ENCODE measurements at regions not wholly inside any gene's neighbourhood (a gene's known extent, or its start where the extent isn't known, plus 50 kb on each side); places are given as distances from the start of the nearest gene placed in this dataset.
"Not testable (repeated sequence)": the region's sequence is repeated elsewhere in the genome, so short reads cannot be mapped to it uniquely, and the experiment has no call there.

DNA sequence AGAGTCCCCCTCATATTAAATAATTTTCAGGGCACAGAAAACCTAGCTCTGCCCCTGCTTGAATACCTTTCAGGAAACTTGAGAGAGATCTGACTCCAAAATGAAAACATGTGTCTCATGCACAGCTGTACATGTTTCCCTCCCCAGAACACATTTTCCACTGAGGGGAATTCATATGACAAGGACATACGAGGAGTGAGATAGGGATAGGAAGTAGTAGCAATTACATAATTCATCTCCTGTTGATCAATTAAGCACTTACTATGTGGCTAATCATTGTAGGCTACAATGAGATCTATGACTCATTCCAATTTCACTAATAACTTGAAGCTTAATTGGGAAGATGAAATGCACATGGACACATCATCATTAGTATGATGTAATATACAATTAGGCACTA is 302.1 kb downstream of the PCDH11X start:
- DNase-seq, result not testable (repeated sequence)

DNA sequence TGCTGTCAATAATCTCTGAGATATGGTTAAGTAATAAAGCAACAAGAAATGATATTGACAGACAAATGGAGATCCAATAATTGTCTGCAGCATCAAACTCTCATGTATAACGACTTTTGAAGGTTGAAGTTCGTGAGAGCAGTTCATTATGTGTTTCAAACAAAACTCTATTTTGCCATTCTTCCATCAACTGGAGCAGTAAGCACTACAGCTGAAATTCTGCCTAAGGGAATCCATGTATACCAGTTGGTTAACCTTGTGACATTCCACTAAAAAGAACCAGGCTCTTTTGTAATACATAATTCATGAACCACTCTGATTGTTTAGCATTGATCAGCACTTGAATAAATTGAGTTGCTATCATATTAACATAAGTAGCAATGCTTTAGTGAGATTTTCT is 311.6 kb downstream of the PCDH11X start:
- DNase-seq, result not testable (repeated sequence)

DNA sequence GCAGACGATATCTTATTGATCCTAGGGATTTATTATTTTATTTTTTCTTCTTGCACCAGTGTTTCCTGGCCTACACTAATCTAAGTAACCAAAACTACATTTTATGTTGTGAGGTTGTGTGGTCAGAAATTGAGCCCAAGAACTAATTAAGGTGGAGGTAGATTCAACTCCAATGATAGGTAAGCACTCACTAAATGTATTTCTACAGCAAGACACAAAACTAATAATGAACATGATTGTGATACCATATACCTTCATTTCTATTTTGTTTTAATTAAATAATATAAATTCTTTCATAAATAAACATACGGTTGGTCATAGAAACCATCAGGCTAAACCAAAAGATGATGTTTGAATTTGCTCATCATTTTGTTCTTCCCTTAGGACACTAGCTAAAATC is 319.0 kb downstream of the PCDH11X start:
- DNase-seq, result not testable (repeated sequence)

DNA sequence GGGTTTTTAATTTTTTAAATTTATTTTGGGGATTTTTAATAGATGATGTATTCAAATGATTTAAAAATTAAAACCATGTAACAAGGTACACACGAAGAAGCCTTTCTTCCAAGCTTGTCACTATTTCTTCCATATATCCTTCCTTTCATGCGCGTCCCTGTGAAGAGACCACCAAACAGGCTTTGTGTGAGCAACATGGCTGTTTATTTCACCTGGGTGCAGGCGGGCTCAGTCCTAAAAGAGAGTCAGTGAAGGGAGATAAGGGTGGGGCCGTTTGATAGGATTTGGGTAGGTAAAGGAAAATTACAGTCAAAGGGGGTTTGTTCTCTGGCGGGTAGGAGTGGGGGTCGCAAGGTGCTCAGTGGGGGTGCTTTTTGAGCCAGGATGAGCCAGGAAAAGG is 320.9 kb downstream of the PCDH11X start:
- DNase-seq, result not testable (repeated sequence)

DNA sequence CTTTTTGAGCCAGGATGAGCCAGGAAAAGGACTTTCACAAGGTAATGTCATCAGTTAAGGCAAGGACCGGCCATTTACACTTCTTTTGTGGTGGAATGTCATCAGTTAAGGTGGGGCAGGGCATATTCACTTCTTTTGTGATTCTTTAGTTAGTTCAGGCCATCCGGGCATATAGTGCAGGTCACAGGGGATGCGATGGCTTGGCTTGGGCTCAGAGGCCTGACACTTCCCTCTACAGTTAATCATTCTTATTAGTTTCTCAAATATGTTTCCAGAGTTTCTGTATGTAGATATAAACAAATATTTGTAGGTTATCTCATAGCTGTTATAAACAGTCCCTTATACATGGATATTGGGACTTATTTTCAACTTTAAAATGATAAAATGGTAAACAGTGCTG is 326.5 kb downstream of the PCDH11X start:
- not testable (repeated sequence) for DNase-seq

DNA sequence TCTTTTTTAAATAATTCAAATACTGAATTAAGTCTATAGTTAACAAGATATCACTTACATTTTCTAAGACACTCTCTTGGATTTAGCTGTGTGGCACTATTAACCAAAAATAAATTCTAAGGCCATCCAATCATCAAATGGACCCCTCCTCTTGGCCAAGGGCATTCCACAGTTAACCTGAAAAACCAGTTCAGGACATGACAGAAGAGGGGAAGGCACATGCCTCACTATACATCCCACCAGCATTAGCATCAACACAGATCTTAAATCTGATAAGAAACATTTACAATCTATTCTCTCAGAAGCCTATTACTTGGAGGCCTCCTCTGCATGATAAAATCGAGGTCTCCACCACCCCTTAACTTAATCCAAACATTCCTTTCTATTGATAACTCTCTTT is 327.5 kb downstream of the PCDH11X start:
- not testable (repeated sequence) for DNase-seq

DNA sequence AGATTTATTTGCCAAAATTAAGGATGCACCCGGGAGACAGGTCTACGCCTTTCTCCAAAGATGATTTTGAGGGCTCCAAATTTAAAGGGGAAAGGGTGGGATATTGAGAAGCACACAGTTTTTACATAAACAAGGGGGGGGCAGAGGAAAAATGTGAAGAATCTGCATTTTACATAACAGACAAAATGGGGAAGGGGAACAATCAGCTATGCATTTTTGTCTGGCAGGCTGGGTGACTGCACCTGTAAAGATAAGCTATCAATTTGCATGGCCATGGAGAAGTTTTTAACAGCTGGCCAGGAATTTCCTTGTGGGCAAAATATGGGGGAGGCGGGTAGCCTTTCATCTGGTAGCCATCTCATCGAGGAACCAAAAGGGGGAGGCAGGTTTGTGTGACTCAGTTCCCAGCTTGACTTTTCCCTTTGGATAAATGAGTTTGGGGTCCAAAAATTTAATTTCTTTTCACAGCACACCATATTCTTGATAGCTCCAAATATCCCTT is 331.3 kb downstream of the PCDH11X start:
- not testable (repeated sequence) for DNase-seq

DNA sequence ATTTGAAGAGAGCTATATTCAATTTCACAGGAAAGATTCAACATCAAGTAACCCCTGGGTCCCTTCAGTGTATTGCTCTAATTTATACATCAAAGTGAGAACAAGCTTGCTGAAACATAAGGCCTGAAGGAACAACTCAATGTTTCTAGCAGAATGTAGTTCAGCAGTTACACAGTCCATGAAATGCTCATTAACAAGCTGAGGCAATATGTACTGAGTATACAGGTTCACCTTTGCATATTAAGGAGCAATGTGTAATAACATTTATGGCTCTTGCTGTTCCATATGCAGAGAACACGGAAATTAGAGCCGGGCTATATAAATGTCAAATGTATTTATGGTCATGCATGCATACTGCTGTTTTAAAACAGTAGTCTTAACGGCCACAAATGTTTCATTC is 338.5 kb downstream of the PCDH11X start:
- not testable (repeated sequence) for DNase-seq

DNA sequence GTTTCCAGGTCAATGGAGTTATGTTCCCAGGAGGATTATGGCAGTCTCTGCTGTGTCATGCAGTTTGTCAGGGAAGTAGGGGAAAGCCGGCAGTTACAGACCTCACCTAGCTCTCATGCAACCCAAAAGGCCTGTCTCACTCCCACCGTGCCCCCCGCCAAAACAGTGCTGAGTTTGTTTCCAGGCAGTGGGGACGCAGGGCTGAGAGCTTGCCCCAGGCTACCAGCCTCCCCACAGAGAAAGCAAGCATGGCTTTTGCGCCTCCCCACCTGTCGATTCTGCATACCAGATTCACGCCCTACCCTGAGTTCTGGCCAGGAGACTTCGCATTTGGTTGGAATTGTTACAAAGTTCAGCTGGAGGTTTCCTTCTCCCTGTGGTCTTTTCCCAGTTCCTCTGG is 383.9 kb downstream of the PCDH11X start:
- DNase-seq, result not testable (repeated sequence)

DNA sequence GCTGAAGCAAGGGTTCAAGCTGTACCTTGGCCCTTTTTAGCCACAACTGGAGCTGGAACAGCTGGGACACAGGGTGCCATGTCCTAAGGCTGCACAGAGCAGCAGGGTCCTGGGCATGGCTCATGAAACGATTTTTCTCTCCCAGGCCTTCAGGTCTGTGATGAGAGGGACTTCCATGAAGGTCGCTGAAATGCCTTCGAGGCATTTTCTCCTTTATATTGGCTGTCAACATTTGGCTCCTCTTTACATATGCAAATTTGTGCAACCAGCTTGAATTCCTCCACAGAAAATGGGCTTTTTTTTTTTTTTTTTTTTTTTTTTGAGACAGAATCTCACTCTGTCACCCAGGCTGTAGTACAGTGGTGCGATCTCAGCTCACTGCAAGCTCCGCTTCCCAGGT is 430.8 kb downstream of the PCDH11X start:
- no peak for DNase-seq

DNA sequence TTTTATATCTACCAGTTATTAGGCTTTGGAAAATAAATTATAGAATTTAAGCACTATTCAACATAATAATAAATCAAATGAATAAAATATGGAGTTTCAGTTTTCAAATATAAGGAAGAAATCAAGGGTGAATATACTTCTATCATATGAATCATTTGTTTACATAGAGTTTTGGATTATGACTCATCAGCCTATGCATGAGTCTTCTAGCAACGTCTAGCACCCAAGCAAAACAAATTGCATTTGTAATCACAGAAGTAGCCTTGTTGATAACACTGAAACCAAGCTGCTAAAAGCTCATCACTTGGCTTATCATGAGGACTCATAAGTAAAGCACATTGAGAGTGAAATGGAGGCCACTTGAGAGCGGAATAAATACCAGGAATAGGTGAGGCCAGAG is 434.6 kb downstream of the PCDH11X start:
- no peak for DNase-seq

DNA sequence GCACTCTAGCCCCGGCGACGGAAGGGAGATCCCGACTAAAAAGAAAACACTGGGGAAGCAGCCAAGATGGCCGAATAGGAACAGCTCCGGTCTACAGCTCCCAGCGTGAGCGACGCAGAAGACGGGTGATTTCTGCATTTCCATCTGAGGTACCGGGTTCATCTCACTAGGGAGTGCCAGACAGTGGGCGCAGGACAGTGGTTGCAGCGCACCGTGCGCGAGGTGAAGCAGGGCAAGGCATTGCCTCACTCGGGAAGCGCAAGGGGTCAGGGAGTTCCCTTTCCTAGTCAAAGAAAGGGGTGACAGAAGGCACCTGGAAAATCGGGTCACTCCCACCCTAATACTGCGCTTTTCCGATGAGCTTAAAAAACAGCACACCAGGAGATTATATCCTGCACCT is 435.8 kb downstream of the PCDH11X start:
- DNase-seq, result not testable (repeated sequence)

DNA sequence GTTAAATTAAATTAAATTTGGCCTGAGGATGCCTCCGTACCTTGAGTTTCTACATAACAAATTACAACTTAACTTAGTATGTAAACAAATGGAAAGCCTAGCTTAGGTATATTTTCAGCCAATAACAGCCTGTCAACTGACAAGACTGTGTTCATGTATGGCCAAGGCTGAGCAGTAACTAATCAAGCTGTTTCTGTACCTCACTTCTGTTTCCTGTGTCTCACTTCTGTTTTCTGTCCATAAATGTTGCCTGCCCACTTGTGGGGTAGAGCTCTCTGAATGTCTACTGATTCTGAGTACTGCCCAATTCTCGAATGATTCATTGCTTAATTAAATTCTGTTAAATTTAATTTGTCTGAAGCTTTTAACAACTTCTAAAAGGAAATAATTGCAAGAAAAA is 445.2 kb downstream of the PCDH11X start:
- DNase-seq, result no peak

DNA sequence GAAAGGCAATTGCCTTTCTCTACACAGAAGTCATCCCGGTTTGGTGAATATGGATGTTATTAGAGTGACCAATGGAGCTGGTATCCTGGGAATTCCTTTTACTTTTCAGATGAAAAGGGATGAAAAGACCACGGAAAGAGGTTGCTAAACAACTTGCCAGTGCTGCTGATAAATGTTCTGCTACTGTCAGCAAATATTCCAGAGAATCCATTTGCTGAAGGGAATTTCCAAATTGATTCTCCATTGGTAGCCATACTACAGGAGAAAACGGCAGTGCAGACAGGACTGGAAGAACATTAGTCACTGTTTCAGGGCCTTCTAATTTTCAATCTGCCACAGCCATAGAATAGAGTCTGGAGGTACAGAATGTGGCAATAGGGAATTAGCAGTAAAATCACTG is 451.5 kb downstream of the PCDH11X start:
- DNase-seq, result no peak

DNA sequence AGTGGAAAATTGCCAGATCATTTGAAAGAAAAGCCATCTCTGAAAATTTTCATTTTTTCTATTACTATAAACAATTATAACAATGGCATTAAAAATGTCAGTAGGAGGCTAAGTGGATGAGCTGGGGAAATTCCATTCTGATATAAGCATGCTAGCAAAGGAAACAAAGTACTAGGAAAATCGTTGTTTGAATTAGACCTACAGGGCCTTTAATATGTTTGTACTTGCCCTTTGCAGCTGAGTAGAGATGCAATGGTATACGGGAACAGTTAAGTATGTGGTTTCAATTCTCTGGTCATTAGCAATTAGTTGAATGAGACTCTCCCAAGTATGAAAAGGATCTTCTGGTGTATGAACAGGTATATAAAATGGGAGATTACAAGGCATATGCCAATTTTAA is 452.2 kb downstream of the PCDH11X start:
- DNase-seq, result no peak

DNA sequence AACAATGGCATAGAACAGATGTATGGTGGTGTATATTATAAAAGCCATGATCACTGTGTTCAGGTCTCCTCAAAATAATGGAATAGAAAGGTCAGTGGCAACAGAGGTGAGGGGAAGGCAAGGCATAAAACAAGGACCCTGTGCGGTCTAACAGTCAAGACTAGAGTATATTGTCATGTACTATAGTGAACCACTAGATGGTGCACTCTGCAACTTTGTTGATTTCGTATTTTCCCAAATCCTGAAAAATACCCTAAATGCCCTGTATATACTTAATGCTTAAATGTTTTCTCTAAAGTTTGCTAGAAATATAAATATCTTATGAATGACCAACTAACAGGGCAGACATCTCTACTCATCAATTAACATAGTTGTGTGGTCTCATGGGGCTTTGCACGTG is 453.0 kb downstream of the PCDH11X start:
- peak; percentile 2 for DNase-seq

DNA sequence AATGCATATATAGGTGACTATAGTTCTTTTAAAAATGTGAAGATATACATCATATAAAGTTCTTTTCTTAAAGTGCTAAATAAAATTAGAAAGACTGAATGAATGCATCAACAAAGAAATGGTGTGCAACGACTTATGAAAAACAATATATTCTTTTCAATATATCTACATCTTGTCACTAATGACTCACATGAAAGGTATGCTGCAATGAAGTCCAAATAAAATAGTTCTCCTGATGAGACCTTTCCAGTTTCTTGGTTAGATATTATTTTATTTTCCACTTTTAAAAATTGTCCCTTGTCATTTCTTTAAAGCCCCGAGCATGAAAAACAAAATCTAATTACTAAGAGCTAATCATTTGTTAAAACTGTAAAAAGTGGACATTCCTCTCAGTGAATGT is 462.1 kb downstream of the PCDH11X start:
- DNase-seq, result no peak

DNA sequence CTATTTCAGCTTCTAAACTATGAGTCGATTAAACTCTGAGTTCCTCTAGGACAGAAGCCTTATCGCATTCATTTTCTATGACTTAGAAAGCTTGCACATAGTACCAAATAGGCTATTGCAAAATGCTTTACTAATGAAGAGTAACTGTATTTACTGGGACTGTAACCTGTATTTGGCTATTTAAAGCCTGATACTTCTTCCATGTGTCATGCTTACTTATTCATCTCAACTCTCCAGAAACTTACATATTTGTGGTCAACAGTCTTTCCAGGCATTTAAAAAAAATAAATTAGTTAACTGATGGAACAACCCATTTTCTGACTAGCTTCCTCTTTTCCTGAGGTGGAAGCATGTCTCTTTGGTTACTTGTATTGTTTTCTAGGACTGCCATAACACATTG is 467.9 kb downstream of the PCDH11X start:
- DNase-seq, result no peak

DNA sequence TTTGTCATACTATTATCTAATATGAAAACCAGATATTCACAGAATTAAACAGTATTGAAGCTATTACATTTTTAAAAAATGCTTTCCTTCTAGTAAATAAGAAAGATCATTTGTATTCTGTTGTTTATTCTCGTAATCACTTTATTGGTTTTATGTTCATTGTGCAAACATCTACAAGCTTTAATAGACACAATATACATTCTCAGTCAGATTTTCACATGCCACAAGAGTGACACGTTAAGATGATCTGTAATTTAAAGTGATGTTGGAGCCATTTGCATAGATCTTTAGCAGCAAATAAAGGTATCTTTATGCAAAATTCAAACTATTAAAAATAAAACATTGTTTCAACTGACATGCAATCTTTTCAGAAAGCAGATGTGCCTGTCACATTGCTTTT is 469.9 kb downstream of the PCDH11X start:
- DNase-seq, result no peak

DNA sequence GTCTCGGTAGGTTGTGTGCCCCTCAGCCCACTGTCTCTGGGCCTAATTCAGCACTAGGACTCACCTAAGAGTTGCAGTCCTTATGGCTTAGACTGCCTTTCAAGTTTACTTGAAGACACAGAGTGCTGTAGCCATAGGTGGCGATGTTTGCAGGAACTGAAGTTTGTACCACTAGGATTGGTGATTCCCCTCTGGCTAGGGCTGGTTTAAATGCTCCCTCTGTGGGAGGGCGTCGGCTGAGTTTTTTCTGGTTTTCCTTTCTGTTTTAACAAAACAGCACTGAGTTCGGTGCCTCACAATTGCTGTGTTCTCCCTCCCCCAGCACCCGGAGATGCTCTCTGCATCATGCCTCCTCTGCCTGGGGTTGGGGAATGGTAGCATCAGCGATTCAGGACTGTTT is 480.9 kb downstream of the PCDH11X start:
- DNase-seq, result no peak

DNA sequence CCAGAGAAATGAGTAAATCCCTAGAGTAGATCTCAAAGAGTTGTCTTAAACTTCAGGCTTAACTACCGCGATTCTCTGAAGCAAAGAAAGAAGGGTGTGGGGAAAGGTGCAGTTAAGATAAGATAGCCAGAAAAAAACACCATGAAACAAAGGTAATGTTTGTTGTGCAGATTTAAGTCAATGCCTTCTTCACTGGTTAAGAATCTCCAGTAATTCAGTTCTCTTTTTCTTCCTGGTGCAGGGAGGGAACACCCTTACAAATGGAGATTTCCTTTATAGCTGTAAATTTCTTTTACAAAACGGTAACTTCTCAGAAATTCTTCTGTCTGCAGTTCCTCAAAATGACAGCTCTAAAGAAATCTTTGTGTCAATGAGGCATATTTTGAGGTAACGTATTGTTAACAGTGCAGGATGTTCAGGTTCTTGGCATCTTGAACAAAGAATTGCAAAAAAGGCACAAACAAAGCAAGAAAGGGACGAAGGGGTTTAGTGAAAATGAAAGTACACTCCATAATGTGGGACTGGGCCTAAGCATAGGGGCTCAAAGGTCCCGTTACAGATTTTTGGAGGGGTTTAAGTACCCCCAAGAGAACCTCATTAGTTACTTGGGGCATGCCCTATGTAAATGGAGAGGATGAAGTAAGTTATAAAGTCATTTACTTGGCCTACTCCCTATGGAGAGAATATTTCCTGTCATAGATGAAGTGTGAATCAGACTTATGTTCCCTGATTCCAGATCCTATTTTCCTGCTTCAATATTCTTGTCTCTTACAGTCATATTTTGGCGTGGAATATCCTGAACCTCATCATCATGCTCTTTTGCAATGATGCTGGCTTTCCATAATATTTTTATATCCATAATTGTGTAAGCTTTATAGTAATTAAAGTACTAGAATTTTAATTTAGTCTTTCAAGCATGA is 492.0 kb downstream of the PCDH11X start:
- no peak for DNase-seq

DNA sequence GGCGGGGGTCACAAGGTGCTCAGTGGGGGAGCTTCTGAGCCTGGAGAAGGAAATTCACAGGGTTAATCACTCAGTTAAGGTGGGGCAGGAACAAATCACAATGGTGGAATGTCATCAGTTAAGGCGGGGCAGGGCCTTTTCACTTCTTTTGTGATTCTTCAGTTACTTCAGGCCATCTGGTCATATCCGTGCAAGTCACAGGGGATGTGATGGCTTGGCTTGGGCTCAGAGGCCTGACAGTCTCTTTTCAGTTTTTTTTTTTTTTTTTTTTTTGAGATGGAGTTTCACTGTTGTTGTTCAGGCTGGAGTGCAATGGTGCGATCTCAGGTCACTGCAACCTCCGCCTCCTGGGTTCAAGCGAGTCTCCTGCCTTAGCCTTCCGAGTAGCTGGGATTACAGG is 499.4 kb downstream of the PCDH11X start:
- DNase-seq, result not testable (repeated sequence)

DNA sequence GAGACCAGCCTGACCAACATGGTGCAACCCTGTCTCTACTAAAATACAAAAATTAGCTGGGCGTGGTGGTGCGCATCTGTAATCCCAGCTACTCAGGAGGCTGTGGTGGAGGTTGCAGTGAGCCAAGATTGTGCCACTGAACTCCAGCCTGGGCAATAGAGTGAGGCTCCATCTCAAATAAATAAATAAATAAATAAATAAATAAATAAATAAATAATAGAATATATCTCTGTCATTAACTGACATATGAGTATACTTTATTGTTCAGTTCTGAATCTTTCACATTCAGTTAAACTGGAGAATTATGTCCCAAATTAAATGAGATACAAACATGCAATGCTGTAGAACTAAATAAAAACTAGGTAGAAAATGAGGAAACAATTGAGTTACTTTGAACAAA is 501.2 kb downstream of the PCDH11X start:
- DNase-seq, result not testable (repeated sequence)

DNA sequence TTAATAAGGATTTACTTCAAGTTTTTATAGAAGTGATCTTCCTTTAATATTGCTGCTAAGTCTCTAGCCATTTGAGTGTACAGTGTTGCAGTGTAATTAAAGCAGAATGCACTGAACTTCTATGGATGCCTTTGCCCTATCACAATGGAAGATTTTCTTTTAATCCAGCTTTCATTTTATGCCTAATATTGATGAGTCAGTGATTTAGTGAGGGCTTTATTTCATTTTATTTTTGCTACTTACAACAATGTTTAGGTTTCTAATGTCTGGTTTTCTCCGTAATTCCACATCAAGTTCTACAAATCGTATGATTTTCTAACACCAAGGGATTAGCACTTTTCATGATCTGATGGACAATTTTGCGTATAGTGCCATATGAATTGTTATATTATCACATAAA is 504.1 kb downstream of the PCDH11X start:
- no peak for DNase-seq

DNA sequence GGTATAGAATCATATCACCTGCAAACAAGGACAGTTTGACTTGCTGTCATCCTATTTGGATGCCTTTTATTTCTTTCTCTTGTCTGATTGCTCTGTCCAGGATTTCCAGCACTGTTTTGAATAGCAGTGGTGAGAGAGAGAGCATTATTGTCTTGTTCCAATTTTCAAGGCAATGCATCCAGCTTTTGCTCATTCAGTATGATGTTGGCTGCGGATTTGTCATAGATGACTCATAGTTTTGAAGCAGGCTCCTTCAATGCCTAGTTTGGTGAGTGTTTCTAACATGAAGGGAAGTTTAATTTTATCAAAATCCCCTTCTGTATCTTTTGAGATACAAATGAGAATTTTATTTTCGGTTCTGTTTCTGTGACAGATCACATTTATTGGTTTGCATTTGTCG is 518.9 kb downstream of the PCDH11X start:
- not testable (repeated sequence) for DNase-seq

Measured in NCI-H1694 (cell line).